HEK293 (cell line): ENCODE measurements at regions not wholly inside any gene's neighbourhood (a gene's known extent, or its start where the extent isn't known, plus 50 kb on each side); places are given as distances from the start of the nearest gene placed in this dataset.

Experiments
- CTCF ChIP-seq: fragments of 450-650 bp; formaldehyde crosslinking; IDR thresholded peaks from 2 replicates; pipeline ENCODE4 v1.5.1; 2016; ENCODE audit warnings: missing biosample characterization, missing genetic modification characterization
- PBX3 ChIP-seq: sonication (generic); formaldehyde crosslinking; IDR thresholded peaks from 2 replicates; pipeline ENCODE4 v1.8.1; 2022; ENCODE audit warnings: mild to moderate bottlenecking, moderate library complexity, missing genetic modification reagents
- ZBTB26 ChIP-seq: fragments of 450-650 bp; formaldehyde crosslinking; optimal IDR thresholded peaks from 2 replicates; pipeline ENCODE3; 2016; ENCODE audit warnings: missing biosample characterization, mild to moderate bottlenecking, missing genetic modification characterization
- ZNF121 ChIP-seq: fragments of 450-650 bp; formaldehyde crosslinking; IDR thresholded peaks from 2 replicates; pipeline ENCODE4 v1.5.1; 2016; ENCODE audit warnings: missing biosample characterization, missing genetic modification characterization
- ZNF140 ChIP-seq: fragments of 450-650 bp; formaldehyde crosslinking; IDR thresholded peaks from 2 replicates; pipeline ENCODE4 v1.5.1; 2016; ENCODE audit warnings: missing biosample characterization, missing genetic modification characterization
- ZNF354C ChIP-seq: fragments of 450-650 bp; formaldehyde crosslinking; IDR thresholded peaks from 2 replicates; pipeline ENCODE4 v1.5.1; 2016; ENCODE audit warnings: missing biosample characterization, missing genetic modification characterization, low read depth, borderline replicate concordance
- ZNF391 ChIP-seq: fragments of 450-650 bp; formaldehyde crosslinking; IDR thresholded peaks from 2 replicates; pipeline ENCODE4 v1.5.1; 2016; ENCODE audit warnings: low read depth, missing biosample characterization, missing genetic modification characterization, borderline replicate concordance
- ZNF510 ChIP-seq: fragments of 450-650 bp; formaldehyde crosslinking; IDR thresholded peaks from 2 replicates; pipeline ENCODE4 v1.5.1; 2018; ENCODE audit warnings: mild to moderate bottlenecking, missing genetic modification characterization, missing biosample characterization; ENCODE audit not compliant: insufficient replicate concordance
- ZNF792 ChIP-seq: fragments of 450-650 bp; formaldehyde crosslinking; IDR thresholded peaks from 2 replicates; pipeline ENCODE4 v1.5.1; 2016; ENCODE audit warnings: missing biosample characterization, missing genetic modification characterization

- TF ChIP-seq CTCF (tag by site-specific recombination) (no peak), ZNF510 (tag by site-specific recombination) (no peak), ZNF391 (tag by site-specific recombination) (no peak), ZNF140 (tag by site-specific recombination) (no peak), ZBTB26 (tag by site-specific recombination) (no peak), ZNF354C (tag by site-specific recombination) (no peak), ZNF121 (tag by site-specific recombination) (no peak), ZNF792 (tag by site-specific recombination) (no peak), PBX3 (no peak)
Observed at GRCh38 chr6:22236626-22237414, 60.0 kb downstream of the PRL start.
